NCI-H2196 (cell line): ENCODE measurements at regions not wholly inside any gene's neighbourhood (a gene's known extent, or its start where the extent isn't known, plus 50 kb on each side); places are given as distances from the start of the nearest gene placed in this dataset.
"Not testable (repeated sequence)": the region's sequence is repeated elsewhere in the genome, so short reads cannot be mapped to it uniquely, and the experiment has no call there.

ENCODE experiments used
- DNase-seq: peaks from one replicate; lab custom pipeline; 2025; ENCODE audit not compliant: unreplicated experiment; lab: John Stamatoyannopoulos, UW

DNA sequence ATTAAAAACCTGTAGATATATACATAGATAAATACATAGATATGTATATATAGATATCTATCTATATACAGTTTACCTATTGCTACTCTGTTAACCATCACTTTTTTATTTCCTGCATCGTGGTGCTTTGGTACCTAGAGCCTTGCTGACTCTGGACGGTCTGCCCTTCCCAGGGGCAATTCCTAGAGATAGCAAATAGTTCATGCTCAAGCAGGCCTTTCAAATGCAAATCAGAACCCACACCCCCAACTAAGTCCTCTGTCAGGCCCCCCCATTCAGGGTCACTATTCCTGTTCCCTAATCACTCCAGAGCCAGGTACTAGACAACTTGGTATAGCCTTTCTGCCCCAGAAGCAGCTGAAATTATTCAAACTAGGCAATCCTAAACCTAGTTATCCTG is 273.5 kb upstream of the ADGRL3 start:
- DNase-seq: no peak

DNA sequence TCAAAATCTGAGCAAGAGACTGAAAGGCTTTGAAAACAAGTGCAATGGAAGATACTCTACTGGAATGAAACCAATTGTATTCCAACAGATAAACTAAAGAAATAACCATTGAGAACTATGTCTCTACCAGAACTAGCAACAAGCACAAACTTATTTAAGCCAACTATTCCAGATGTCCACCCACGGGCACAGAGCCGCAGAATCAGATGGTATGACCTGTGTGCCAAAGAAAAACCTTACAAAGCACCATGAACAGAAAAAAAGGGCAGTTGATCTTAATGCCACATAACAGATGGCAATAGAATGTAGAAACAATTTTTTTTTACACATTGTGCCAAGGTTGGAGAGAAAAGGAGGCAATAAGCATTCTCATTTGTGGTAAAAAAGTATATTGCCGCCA is 269.3 kb upstream of the ADGRL3 start:
- DNase-seq: no peak

DNA sequence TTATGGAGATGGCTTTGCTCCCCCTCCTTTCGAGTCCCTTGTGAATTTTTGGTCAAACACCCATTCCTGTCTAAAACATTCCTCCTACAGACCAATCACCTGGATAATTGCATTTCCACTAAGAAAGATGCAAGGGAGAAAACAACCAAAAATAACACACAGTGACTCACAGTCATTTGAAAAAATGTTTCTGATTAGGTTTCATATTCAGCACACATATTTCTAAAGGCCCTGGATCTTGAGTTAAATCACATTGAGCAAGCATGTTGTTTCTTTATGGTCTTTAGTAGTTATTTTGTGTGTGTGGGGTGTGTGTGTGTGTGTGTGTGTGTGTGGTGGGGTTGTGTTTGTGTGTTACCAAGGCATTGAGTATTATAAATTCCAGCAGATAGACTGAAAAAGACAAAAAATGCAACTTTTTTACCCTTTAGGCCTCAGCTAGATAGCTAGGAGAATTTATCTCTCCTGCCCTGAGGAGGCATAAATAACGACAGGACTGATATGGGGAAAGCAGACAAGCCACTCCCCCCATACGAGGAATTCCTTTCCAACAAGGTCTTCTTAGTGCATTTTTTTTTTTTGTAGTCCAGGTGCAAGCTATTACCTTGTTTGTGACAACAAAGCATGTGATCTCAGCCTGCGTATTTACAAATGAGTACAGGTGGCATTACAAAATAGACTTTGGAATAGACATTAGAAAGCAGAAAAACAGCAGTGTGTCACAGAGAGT is 265.4 kb upstream of the ADGRL3 start:
- no peak for DNase-seq

GRCh38 chr4:60938181-60938580 is 261.9 kb upstream of the ADGRL3 start:
- DNase-seq: no peak

- no peak for DNase-seq
These were observed 261.5 kb upstream of the ADGRL3 start for GRCh38 chr4:60938621-60939020.

GRCh38 chr4:60944060-60944459 is 256.1 kb upstream of the ADGRL3 start:
- no peak for DNase-seq

GRCh38 chr4:60945641-60946040 is 254.5 kb upstream of the ADGRL3 start:
- DNase-seq: no peak

DNA sequence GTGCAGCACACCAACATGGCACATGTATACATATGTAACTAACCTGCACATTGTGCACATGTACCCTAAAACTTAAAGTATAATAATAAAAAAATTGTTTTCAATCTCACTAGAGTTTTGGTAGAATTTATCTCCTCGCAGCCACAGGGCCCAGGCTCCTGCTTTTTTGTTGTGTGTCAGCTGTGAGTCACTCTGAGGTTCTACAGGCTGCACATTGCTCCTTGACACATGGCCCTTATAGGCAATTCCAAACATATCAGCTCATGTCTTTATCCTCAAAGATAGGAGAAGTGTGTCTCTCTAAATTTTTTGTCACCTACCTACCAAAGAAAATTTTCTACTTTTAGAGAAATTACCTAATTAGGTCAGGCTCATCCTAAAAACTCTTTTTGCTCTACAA is 252.1 kb upstream of the ADGRL3 start:
- no peak for DNase-seq

DNA sequence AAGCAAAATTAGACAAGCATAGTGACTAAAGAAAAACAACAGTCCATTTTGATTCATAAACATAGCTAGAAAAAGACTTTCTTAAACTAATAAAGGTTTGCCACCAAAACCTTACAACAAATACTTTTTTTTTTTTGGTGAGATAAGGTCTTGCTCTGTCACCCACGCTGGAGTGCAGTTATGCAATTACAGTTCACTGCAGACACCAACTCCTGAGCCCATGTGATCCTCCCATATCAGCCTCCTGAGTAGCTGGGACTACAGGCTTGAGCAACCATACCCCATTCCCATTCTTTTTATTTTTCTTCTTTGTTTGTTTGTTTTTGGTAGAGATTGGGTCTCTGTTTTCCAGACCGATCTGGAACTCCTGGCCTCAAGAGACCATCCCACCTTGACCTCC is 247.2 kb upstream of the ADGRL3 start:
- DNase-seq: no peak

GRCh38 chr4:60953826-60954225 is 246.3 kb upstream of the ADGRL3 start:
- DNase-seq: no peak

DNA sequence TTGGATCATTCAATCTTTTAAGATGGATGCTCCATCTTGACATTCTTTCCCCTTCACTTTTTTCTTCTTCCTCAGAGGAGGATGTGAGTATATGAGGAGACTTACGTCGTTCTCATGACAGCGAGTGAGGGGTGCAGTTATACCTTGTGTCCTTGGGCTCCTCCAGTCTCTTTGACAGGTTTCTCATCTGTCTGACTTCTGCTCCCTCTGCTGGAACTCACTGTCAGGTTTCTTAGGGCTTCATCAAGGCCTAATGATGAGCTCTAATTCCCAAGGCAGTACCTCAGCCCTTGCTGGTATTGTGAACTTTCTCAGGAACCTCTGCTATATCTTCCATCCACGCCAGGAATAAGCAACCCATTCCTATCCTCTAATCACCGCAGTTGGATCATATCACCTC is 237.8 kb upstream of the ADGRL3 start:
- no peak for DNase-seq

GRCh38 chr4:60981534-60981933 is 218.6 kb upstream of the ADGRL3 start:
- no peak for DNase-seq

DNA sequence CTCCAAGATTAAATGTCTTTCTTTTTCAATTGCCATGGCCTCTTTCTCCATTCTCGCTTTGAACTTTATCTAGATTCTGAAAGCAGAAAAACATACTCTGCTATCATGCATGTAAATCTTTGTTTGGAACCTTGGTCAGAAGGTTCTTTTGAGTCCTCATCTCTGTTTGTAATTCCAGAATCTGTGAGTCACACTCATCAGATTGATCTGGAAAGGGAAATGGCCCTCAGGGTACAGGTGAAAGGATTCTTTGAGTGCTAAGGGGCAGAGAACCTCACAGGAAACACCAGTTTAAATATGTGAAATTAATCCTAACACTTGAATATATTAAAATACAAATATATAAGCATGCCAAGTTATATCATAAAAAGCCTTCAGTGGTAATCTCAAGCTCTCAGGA is 211.0 kb upstream of the ADGRL3 start:
- no peak for DNase-seq

DNA sequence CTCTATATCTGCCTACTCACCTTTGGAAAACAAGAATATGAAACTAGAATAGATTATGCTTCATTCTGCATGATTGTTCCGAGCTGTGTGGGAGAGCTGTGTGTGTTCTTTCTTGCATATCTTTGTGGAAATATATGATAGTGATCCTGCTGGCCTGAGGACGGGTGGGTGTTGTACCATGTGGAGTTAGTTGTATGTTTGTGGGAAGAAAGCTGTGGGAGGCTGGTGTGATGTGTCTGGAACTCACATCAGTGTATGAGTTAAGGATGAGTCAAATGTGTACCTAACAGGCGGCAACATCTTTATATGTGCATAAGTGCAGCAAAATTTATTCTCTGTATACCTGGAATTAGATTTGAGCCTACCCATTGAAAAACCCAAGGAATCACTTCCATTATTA is 208.1 kb upstream of the ADGRL3 start:
- DNase-seq: no peak

DNA sequence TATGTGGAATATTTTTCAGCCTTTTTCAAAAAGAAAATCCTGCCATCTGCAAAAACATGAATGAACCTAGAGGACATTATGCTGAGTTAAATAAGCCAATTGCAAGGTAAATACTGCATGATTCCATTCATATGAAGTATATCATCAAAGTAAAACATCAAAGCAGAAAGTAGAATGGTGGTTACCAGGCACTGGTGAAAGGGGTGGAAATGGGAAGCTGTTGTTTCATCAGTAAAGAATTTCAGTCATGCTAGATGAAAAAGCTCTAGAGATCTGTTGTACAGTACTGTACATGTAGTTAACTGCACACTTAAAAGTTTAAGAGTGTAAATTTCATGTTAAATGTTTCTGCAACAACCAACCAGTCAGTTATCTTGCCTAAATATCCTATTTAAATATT is 196.8 kb upstream of the ADGRL3 start:
- DNase-seq: no peak

GRCh38 chr4:61004651-61005170 is 195.4 kb upstream of the ADGRL3 start:
- no peak for DNase-seq

GRCh38 chr4:61011051-61011450 is 189.1 kb upstream of the ADGRL3 start:
- no peak for DNase-seq

DNA sequence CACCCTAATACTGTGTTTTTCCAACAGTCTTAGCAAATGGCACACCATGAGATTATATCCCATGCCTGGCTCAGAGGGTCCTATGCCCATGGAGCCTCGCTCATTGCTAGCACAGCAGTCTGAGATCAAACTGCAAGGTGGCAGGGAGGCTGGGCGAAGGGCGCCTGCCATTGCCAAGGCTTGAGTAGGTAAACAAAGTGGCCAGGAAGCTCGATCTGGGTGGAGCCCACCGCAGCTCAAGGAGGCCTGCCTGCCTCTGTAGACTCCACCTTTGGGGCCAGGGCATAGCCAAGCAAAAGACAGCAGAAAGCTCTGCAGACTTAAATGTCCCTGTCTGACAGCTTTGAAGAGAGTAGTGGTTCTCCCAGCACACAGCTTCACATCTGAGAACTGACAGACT is 188.2 kb upstream of the ADGRL3 start:
- DNase-seq: not testable (repeated sequence)

DNA sequence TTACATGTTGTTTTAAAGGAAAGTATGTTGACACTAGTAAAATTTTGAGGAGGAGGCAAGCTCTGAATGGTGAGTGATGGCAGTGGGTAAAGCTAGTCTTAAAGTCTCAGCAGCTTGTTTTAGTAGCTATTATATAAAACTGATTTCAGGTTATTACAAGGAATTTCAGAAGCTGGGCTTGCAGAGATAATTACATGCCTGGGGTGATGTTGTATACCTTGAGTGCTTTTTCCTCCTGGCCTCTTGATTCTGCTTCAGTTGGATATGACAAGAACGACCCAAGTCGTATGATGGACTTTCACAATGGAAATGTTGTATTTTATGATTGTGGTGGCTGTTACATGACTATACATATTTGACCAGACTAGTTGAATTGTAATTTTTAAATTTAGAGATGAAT is 175.5 kb upstream of the ADGRL3 start:
- DNase-seq: no peak

DNA sequence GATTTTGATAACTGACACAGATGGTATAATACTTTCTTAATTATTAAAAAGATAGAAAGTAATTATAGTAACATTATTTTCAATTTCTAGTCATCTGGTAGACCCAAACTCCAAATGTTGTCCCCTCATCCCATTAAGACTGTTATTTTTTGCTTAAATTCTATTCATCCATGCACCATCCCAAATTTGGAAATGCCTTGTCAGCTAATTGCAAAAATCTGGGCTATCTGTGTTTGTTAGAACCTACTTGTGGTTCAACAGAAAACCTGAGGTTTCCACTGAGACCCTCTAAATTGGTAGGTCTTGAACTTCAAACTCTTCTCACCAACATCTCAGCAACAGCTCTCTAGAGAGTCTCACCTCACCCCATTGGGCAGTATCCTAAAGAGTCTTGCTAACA is 172.2 kb upstream of the ADGRL3 start:
- no peak for DNase-seq

DNA sequence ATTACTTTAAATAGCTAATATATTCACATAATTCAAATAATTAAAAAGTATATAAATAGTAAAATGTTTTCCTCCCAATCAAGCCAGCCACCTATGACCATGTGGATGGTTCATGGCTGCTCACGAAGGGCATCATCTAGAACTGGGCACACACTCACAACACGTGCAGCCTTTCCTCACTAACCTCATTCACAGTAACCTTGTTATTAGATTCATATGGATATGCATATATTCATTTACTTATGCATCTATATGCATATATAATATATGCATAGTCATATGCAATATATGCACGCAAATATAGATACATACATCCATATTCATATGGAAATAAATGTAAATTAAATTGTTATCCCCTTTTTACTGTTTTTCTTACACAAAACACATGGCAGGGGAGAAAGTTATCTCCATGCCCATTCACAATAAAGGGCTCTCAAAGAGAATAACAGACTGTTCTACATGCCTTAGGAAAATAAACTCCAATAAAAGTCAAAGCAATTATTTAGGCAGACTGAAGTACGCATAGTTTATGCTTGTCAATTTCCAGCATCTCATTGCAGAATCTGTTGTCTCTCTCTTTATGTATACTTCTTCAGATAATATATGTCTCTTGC is 163.9 kb upstream of the ADGRL3 start:
- DNase-seq: no peak

DNA sequence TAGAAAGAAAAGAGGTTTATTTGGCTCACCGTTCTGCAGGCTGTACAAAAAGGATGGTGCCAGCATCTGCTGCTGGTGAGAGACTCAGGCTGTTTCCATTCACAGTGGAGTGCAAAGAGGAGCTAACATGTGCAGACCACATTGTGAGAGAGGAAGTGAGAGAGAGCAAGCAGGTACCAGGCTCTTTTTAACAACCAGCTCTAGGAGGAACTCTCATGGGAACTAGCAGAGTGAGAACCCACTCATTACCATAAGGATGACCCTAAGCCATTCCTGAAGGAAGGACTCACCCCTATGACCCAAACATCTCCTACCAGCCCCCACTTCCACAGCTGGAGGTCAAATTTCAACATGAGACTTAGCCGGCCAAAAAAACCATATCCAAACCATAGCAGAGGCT is 158.6 kb upstream of the ADGRL3 start:
- DNase-seq: no peak

DNA sequence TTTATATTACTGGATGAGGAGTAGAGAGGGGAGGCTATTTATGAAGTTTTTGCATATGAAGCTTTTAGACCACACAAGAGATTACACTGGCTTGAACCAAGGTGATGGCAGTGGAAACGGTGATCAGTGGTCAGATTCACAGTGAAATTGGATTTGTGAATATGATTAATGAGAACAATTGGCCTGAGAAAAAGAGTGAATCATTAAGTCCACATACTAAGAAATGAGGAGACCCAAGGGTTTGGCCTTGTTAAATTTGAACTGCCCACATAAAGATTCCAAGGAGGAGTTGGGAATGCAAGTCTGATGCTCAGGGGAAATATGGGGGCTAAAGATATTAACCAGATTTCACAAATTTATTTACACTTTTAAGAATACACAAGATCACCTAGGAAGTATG is 155.3 kb upstream of the ADGRL3 start:
- no peak for DNase-seq
